Esophagus muscularis mucosa (tissue), 3 donors: ENCODE measurements at regions not wholly inside any gene's neighbourhood (a gene's known extent, or its start where the extent isn't known, plus 50 kb on each side); places are given as distances from the start of the nearest gene placed in this dataset.
A peak's percentile ranks its signal among the peaks of the same experiment; 100 is the strongest.

Experiments
- CTCF ChIP-seq, 3 experiments: fragments of 200-600 bp in 2 of 3; fragments of 450-650 bp in 1 of 3; sonication (generic) in 2 of 3; IDR thresholded peaks; one replicate each; pipeline ENCODE4 v1.5.1; 2017 to 2019; ENCODE audit warnings: antibody characterized with exemption in 3 of 3, mild to moderate bottlenecking in 2 of 3, moderate library complexity in 1 of 3
- POLR2AphosphoS5 ChIP-seq, 2 donors: sonication (generic); formaldehyde crosslinking; IDR thresholded peaks; one replicate each; pipeline ENCODE4 v1.6.1; 2017; ENCODE audit warnings: antibody characterized with exemption in 2 of 2

GRCh38 chr9:82488313-82489200, 500.0 kb downstream of the SPATA31D1 start:
- TF ChIP-seq POLR2AphosphoS5 (IDR thresholded peaks at IDR 0.05) (peak in 1 of 2 donors; percentile 22), CTCF (IDR thresholded peaks at IDR 0.05) (no peak)
